Stimulated activated memory B cell treated with anti-CD40 and anti-IgM and Interleukin-4, amounts not matched to agents 10 μg/mL and 1 μg/mL and 100 μg/mL, for 72 hours (primary cell): ENCODE measurements at regions not wholly inside any gene's neighbourhood (a gene's known extent, or its start where the extent isn't known, plus 50 kb on each side); places are given as distances from the start of the nearest gene placed in this dataset.

Source experiments
- ATAC-seq: fragments of 150-1000 bp; cut with Tn5 transposase; 2 replicates; pipeline ENCODE4 v1.10.0; 2021
- H3K27ac Mint-ChIP-seq: one replicate; pipeline ENCODE4 v1.8.0; 2022; ENCODE audit warnings: mild to moderate bottlenecking, mixed read lengths
- H3K27me3 Mint-ChIP-seq: one replicate; pipeline ENCODE4 v1.8.0; 2022; ENCODE audit warnings: mixed read lengths
- H3K36me3 Mint-ChIP-seq: one replicate; pipeline ENCODE4 v1.8.0; 2022; ENCODE audit warnings: mixed read lengths
- H3K4me1 Mint-ChIP-seq: one replicate; pipeline ENCODE4 v1.8.0; 2022; ENCODE audit warnings: mixed read lengths
- H3K4me3 Mint-ChIP-seq: one replicate; pipeline ENCODE4 v1.8.0; 2022; ENCODE audit warnings: mild to moderate bottlenecking, moderate library complexity, mixed read lengths
- H3K9me3 Mint-ChIP-seq: one replicate; pipeline ENCODE4 v1.8.0; 2022; ENCODE audit warnings: mixed read lengths

- Mint-ChIP-seq H3K36me3 (no peaks in the 10 kb centered on the region), H3K27me3 (no peaks in the 10 kb centered on the region), H3K4me1 (no peaks in the 10 kb centered on the region), H3K27ac (no peak overlapping the region), H3K4me3 (no peak overlapping the region), H3K9me3 (no peaks in the 10 kb centered on the region)
- ATAC-seq: no peak
Observed at GRCh38 chr13:68666774-68667397, 1436.8 kb upstream of the PCDH9 start.

GRCh38 chr13:68645814-68646213 lies 1415.7 kb upstream of the PCDH9 start:
- peaks cover 14% of the 10 kb centered on the region for H3K4me1 Mint-ChIP-seq
- H3K9me3 Mint-ChIP-seq: no peaks in the 10 kb centered on the region
- no peak overlapping the region for H3K27ac Mint-ChIP-seq
- H3K27me3 Mint-ChIP-seq: no peaks in the 10 kb centered on the region
- ATAC-seq: no peak
- no peaks in the 10 kb centered on the region for H3K36me3 Mint-ChIP-seq
- no peak overlapping the region for H3K4me3 Mint-ChIP-seq

DNA sequence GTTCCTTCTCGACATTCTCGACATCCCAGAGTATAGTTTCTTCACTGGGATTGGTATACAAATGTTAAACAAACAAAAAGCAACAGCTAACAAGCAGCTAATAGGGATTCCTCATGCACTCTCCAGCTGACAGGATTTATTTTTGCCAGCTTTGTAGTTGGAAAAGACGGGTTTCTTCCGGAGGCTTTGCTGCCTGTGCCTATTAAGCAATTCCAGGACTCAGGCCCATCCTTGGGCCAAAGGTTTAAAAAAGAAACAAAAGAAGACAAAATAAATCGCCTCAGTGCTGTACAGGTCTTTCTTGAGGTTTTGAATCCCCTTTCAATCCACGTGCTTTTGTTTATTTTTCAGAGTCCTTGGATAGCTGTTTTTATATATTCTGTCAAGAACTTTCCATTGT lies 1414.5 kb upstream of the PCDH9 start:
- no peaks in the 10 kb centered on the region for H3K9me3 Mint-ChIP-seq
- no peaks in the 10 kb centered on the region for H3K36me3 Mint-ChIP-seq
- H3K4me1 Mint-ChIP-seq: peaks cover 14% of the 10 kb centered on the region
- no peaks in the 10 kb centered on the region for H3K27me3 Mint-ChIP-seq
- no peak overlapping the region for H3K4me3 Mint-ChIP-seq
- no peak overlapping the region for H3K27ac Mint-ChIP-seq
- no peak for ATAC-seq

- no peak for ATAC-seq
- no peak overlapping the region for H3K4me3 Mint-ChIP-seq
- no peaks in the 10 kb centered on the region for H3K36me3 Mint-ChIP-seq
- H3K4me1 Mint-ChIP-seq: no peaks in the 10 kb centered on the region
- no peak overlapping the region for H3K27ac Mint-ChIP-seq
- no peaks in the 10 kb centered on the region for H3K27me3 Mint-ChIP-seq
- no peaks in the 10 kb centered on the region for H3K9me3 Mint-ChIP-seq
Observed at GRCh38 chr13:68636784-68637183, 1406.6 kb upstream of the PCDH9 start.

DNA sequence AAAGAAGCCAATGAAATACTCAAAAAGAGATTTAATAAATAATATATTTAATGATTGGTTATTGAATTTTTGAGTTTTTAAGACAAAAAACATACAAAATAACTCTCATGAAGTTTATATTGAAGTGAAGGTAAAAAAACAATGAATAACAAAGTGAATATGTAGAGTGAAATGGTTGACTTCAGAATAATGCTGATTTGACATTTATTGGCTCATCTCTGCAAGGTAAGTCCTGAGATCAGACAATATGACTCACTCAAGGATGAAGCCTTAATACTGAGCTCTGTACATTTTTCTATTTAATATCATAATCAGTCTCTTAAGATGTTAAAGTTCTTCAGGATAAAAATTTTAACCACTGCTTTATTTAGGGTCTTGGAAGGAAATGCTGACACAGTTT lies 1398.9 kb upstream of the PCDH9 start:
- H3K27me3 Mint-ChIP-seq: no peaks in the 10 kb centered on the region
- H3K4me3 Mint-ChIP-seq: no peak overlapping the region
- ATAC-seq: no peak
- no peak overlapping the region for H3K27ac Mint-ChIP-seq
- no peaks in the 10 kb centered on the region for H3K9me3 Mint-ChIP-seq
- peaks cover 18% of the 10 kb centered on the region for H3K4me1 Mint-ChIP-seq
- no peaks in the 10 kb centered on the region for H3K36me3 Mint-ChIP-seq

DNA sequence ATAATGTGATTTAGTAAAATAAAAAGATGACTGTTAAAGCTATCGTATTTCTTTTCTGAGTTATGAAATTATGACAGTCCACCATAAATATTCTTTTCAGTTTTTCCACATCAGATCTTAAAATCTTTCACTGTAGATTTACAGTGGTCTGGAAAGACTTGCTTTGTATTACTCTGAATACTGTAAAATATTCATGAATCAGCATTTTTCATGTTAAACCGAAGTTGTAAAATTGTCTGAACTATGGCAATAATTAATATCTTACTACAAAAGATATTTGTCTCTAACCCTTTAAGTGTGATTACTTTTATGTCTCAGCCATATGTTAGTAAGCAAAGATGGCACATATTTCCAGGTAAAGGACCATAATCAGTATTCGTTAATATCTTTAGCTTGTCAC lies 1397.2 kb upstream of the PCDH9 start:
- Mint-ChIP-seq H3K4me3 (no peak overlapping the region), H3K36me3 (no peaks in the 10 kb centered on the region), H3K4me1 (peaks cover 18% of the 10 kb centered on the region), H3K27me3 (no peaks in the 10 kb centered on the region), H3K9me3 (peaks cover 3% of the 10 kb centered on the region), H3K27ac (no peak overlapping the region)
- ATAC-seq: no peak

DNA sequence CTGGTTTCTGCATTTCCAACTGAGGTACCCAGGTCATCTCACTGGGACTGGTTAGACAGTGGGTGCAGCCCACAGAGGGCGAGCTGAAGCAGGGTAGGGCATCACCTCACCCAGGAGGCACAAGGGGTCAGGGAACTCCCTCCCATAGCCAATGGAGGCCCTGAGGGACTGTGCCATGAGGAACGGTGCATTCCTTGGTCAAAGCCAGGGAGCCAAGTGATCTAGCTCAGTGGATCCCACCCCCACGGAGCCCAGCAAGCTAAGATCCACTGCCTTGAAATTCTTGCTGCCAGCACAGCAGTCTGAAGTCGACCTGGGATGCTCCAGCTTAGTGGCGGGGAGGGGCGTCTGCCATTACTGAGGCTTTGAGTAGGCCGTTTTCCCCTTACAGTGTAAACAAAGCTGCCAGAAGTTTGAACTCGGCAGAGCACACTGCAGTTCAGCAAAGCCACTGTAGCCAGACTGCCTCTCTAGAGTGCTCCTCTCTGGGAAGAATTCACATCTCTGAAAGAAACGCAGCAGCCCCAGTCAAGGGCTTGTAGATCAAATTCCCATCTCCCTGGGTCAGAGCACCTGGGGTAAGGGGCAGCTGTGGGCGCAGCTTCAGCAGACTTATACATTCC lies 1386.6 kb upstream of the PCDH9 start:
- Mint-ChIP-seq H3K4me1 (no peaks in the 10 kb centered on the region), H3K27me3 (no peaks in the 10 kb centered on the region), H3K9me3 (no peaks in the 10 kb centered on the region), H3K4me3 (no peak overlapping the region), H3K27ac (no peak overlapping the region), H3K36me3 (no peaks in the 10 kb centered on the region)
- no peak for ATAC-seq

DNA sequence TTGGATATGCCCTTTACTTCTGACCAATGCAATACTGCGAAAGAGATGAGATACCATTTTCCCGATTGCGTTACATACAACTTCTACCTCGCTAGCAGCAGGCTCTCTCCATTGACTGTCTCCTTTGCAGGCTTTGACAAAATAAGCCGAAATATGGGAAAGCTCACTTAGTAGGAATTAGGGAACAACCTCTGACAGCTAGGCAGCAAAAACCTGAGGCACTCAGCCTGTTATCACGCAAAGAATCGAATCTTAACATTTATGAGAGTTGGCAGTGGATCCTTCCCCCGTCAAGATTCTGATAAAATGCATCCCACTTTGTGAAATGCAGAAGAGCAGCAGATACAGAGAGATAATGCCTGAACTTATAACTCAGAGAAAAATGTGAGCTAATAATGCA lies 1379.5 kb upstream of the PCDH9 start:
- H3K4me3 Mint-ChIP-seq: no peak overlapping the region
- H3K4me1 Mint-ChIP-seq: no peaks in the 10 kb centered on the region
- no peaks in the 10 kb centered on the region for H3K27me3 Mint-ChIP-seq
- H3K9me3 Mint-ChIP-seq: peaks cover 5% of the 10 kb centered on the region
- H3K27ac Mint-ChIP-seq: no peak overlapping the region
- H3K36me3 Mint-ChIP-seq: peaks cover 4% of the 10 kb centered on the region
- no peak for ATAC-seq

- peaks cover 5% of the 10 kb centered on the region for H3K9me3 Mint-ChIP-seq
- ATAC-seq: no peak
- H3K36me3 Mint-ChIP-seq: peaks cover 4% of the 10 kb centered on the region
- H3K27me3 Mint-ChIP-seq: no peaks in the 10 kb centered on the region
- no peaks in the 10 kb centered on the region for H3K4me1 Mint-ChIP-seq
- H3K4me3 Mint-ChIP-seq: no peak overlapping the region
- no peak overlapping the region for H3K27ac Mint-ChIP-seq
Observed at GRCh38 chr13:68608147-68608546, 1378.0 kb upstream of the PCDH9 start.

DNA sequence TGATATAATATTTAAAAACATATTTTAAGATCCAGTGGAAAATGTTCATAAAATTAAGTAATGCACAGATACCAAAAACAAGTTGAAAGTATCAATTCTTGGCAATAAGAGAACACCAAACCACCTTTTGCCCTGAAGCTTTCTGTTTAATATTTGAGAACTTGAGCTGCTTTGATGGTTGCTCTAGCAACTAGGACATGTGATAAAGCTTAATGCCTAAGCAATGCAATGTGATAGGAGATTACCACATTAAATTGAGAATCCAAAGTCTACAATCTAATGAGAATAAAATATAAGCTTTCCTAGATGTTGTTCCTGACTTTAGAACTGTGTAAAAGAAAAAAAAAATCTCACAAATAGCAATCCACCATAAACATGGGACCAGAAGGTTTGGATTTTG lies 1367.5 kb upstream of the PCDH9 start:
- H3K4me1 Mint-ChIP-seq: peaks cover 6% of the 10 kb centered on the region
- H3K27ac Mint-ChIP-seq: no peak overlapping the region
- no peaks in the 10 kb centered on the region for H3K36me3 Mint-ChIP-seq
- no peak for ATAC-seq
- H3K9me3 Mint-ChIP-seq: no peaks in the 10 kb centered on the region
- no peaks in the 10 kb centered on the region for H3K27me3 Mint-ChIP-seq
- H3K4me3 Mint-ChIP-seq: no peak overlapping the region

- peak; percentile 99 for ATAC-seq
- Mint-ChIP-seq H3K4me3 (peak overlapping the region; percentile 25), H3K27ac (peak overlapping the region; percentile 64), H3K9me3 (peaks cover 9% of the 10 kb centered on the region), H3K27me3 (no peaks in the 10 kb centered on the region), H3K4me1 (peaks cover 14% of the 10 kb centered on the region), H3K36me3 (no peaks in the 10 kb centered on the region)
Observed at GRCh38 chr13:68588623-68589022, 1358.5 kb upstream of the PCDH9 start.

- no peak for ATAC-seq
- no peaks in the 10 kb centered on the region for H3K27me3 Mint-ChIP-seq
Observed at GRCh38 chr13:68584776-68585175, 1354.6 kb upstream of the PCDH9 start.

GRCh38 chr13:68574053-68574452 lies 1343.9 kb upstream of the PCDH9 start:
- Mint-ChIP-seq H3K27me3 (no peaks in the 10 kb centered on the region), H3K9me3 (no peaks in the 10 kb centered on the region), H3K4me1 (no peaks in the 10 kb centered on the region), H3K4me3 (no peak overlapping the region), H3K36me3 (no peaks in the 10 kb centered on the region), H3K27ac (no peak overlapping the region)
- ATAC-seq: no peak

More at GRCh38 chr13:68584776-68585175, 1354.6 kb upstream of the PCDH9 start:
- Mint-ChIP-seq H3K36me3 (no peaks in the 10 kb centered on the region), H3K27ac (no peak overlapping the region), H3K9me3 (peaks cover 6% of the 10 kb centered on the region), H3K4me1 (peaks cover 24% of the 10 kb centered on the region), H3K4me3 (no peak overlapping the region)

DNA sequence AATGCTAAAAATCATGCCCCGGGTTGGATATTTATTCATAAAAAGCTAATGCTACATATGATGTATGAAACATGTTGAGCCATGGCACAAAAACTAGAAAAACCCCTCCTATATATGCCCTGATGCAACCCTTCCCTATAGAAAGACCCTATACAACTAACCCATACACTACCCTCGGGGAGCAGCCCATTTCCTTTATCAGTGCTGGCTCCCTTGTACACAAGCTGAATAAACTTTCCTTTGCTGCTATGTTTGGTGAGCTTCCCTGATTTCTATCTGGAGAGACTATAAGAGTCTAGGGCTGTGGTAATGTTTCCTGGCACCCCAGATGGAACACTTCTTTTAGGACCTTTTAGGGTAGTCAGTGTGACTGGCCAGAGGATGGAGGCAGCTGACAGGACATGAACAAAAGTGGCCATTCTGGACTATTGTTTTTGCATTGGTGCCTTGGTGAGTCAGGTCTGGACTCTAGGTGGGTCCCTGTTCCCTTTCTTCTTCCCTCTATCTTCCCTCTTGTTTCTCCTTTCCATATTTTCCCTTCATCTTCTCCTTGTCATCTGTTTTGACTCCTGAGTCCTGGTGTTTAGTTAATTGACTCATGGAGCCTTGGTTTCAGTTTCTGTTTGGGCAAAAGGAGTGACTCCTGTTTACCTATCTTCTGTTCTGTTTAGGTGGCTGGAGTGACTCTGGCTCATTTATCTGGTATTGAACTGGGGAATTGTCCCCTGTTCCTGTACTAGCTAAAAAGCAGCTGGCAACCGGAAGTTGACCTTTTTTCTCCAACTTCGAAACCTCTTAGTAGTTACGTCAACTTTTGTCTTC lies 1321.8 kb upstream of the PCDH9 start:
- Mint-ChIP-seq H3K27me3 (no peaks in the 10 kb centered on the region), H3K36me3 (no peaks in the 10 kb centered on the region), H3K4me3 (peak overlapping the region; percentile 14), H3K9me3 (no peaks in the 10 kb centered on the region), H3K27ac (peak overlapping the region; percentile 36), H3K4me1 (peaks cover 20% of the 10 kb centered on the region)
- no peak for ATAC-seq

DNA sequence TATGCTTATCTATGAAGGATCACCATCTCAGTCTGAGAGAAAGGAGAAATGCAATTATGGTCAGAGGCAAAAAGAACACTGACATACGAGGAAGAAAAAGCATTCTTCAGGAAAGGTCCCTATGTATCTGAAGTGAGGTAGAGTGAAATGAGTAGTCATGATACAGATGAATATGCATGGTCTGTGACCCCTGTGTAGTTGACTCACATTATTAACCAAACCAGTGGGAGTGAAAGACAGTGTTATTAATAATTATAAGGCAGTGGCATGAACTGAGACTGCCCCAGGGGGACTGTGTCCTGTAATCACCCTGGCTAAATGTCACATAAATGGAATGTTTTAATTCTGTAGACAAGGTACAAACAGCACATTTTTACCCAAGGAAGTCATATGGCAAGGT lies 1320.2 kb upstream of the PCDH9 start:
- peak; percentile 66 for ATAC-seq
- Mint-ChIP-seq H3K4me1 (peaks cover 20% of the 10 kb centered on the region), H3K4me3 (no peak overlapping the region), H3K9me3 (no peaks in the 10 kb centered on the region), H3K27me3 (no peaks in the 10 kb centered on the region), H3K36me3 (no peaks in the 10 kb centered on the region), H3K27ac (no peak overlapping the region)

DNA sequence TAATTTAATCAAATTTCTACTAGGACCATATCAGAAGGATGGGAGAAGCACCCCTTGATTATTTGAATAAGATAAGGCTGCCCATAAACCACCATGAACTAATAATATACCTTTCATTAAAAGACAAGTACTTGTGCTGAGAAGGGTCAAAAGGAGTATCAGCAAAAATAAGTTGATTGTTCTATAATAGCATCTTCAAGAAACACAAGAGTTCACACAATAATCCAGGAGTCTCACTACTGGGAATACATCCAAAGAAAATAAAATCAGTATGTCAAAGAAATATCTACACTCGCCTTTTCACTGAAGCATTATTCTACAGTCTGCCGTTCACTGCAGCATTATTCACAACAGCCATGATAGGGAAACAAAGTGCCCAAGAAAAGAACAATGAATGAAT lies 1310.1 kb upstream of the PCDH9 start:
- H3K4me1 Mint-ChIP-seq: peaks cover 2% of the 10 kb centered on the region
- no peak overlapping the region for H3K4me3 Mint-ChIP-seq
- no peak for ATAC-seq
- H3K36me3 Mint-ChIP-seq: no peaks in the 10 kb centered on the region
- no peak overlapping the region for H3K27ac Mint-ChIP-seq
- no peaks in the 10 kb centered on the region for H3K9me3 Mint-ChIP-seq
- H3K27me3 Mint-ChIP-seq: no peaks in the 10 kb centered on the region
